ENCODE measurements at regions not wholly inside any gene's neighbourhood (a gene's known extent, or its start where the extent isn't known, plus 50 kb on each side); places are given as distances from the start of the nearest gene placed in this dataset.

- no peak overlapping the region for H2AFZ ChIP-seq (ENCODE audit: low read depth, low read length)
- H3K79me2 ChIP-seq (ENCODE audit: insufficient read depth, low read length), result no peaks in the 10 kb centered on the region
- H3K9ac ChIP-seq (ENCODE audit: low read depth, low read length), result no peak overlapping the region
- no peak overlapping the region for H3K4me2 ChIP-seq (ENCODE audit: insufficient read depth, low read length)
- H3K36me3 ChIP-seq (ENCODE audit: insufficient read depth, low read length), result no peaks in the 10 kb centered on the region
- no peak for ATAC-seq (ENCODE audit: insufficient read depth, low read depth)
- H3K4me3 ChIP-seq (ENCODE audit: low read depth in 1 of 2, low read length in 2 of 2), result no peak overlapping the region
- H4K20me1 ChIP-seq (ENCODE audit: insufficient read depth, low read length), result no peaks in the 10 kb centered on the region
- no peaks in the 10 kb centered on the region for H3K9me3 ChIP-seq (ENCODE audit: insufficient read depth, low read length, severe bottlenecking)
- no peaks in the 10 kb centered on the region for H3K4me1 ChIP-seq (ENCODE audit: insufficient read depth, low read length)
- TF ChIP-seq CTCF (IDR thresholded peaks at IDR 0.05; ENCODE audit: borderline replicate concordance, extremely low read depth, low read length, poor library complexity, severe bottlenecking), result no peak
- TF ChIP-seq EZH2 (IDR thresholded peaks at IDR 0.05; ENCODE audit: borderline replicate concordance, low read depth, low read length, severe bottlenecking), result no peak
- no peak overlapping the region for H3K27ac ChIP-seq (ENCODE audit: low read length)
- DNase-seq, result no peak
- H3K27me3 ChIP-seq (ENCODE audit: insufficient read depth, low read length, poor library complexity), result peaks cover 3% of the 10 kb centered on the region
Observed at GRCh38 chr10:128437786-128438345, 311.6 kb upstream of the MKI67 start.

GRCh38 chr10:128438417-128439063 lies 312.3 kb upstream of the MKI67 start:
- H3K9ac ChIP-seq (ENCODE audit: low read depth, low read length), result no peak overlapping the region
- no peak overlapping the region for H2AFZ ChIP-seq (ENCODE audit: low read depth, low read length)

GRCh38 chr10:128440513-128441160 lies 314.4 kb upstream of the MKI67 start:
- TF ChIP-seq CTCF (IDR thresholded peaks at IDR 0.05; ENCODE audit: borderline replicate concordance, extremely low read depth, low read length, poor library complexity, severe bottlenecking) (no peak), EZH2 (IDR thresholded peaks at IDR 0.05; ENCODE audit: borderline replicate concordance, low read depth, low read length, severe bottlenecking) (no peak)
- Histone ChIP-seq H2AFZ (ENCODE audit: low read depth, low read length) (no peak overlapping the region), H3K79me2 (ENCODE audit: insufficient read depth, low read length) (no peaks in the 10 kb centered on the region), H4K20me1 (ENCODE audit: insufficient read depth, low read length) (no peaks in the 10 kb centered on the region), H3K9ac (ENCODE audit: low read depth, low read length) (no peak overlapping the region), H3K27me3 (ENCODE audit: insufficient read depth, low read length, poor library complexity) (peaks cover 5% of the 10 kb centered on the region), H3K4me1 (ENCODE audit: insufficient read depth, low read length) (no peaks in the 10 kb centered on the region), H3K4me3 (ENCODE audit: low read depth in 1 of 2, low read length in 2 of 2) (no peak overlapping the region), H3K36me3 (ENCODE audit: insufficient read depth, low read length) (no peaks in the 10 kb centered on the region), H3K9me3 (ENCODE audit: insufficient read depth, low read length, severe bottlenecking) (no peaks in the 10 kb centered on the region), H3K27ac (ENCODE audit: low read length) (no peak overlapping the region), H3K4me2 (ENCODE audit: insufficient read depth, low read length) (no peak overlapping the region)
- DNase-seq, result no peak
- no peak for ATAC-seq (ENCODE audit: insufficient read depth, low read depth)

More at GRCh38 chr10:128438417-128439063, 312.3 kb upstream of the MKI67 start:
- no peaks in the 10 kb centered on the region for H3K36me3 ChIP-seq (ENCODE audit: insufficient read depth, low read length)
- no peak for ATAC-seq (ENCODE audit: insufficient read depth, low read depth)
- no peaks in the 10 kb centered on the region for H3K9me3 ChIP-seq (ENCODE audit: insufficient read depth, low read length, severe bottlenecking)
- H3K4me2 ChIP-seq (ENCODE audit: insufficient read depth, low read length), result no peak overlapping the region
- DNase-seq, result no peak
- no peak overlapping the region for H3K27ac ChIP-seq (ENCODE audit: low read length)
- peaks cover 3% of the 10 kb centered on the region for H3K27me3 ChIP-seq (ENCODE audit: insufficient read depth, low read length, poor library complexity)
- no peak for TF ChIP-seq CTCF (IDR thresholded peaks at IDR 0.05; ENCODE audit: borderline replicate concordance, extremely low read depth, low read length, poor library complexity, severe bottlenecking)
- no peak for TF ChIP-seq EZH2 (IDR thresholded peaks at IDR 0.05; ENCODE audit: borderline replicate concordance, low read depth, low read length, severe bottlenecking)
- H3K4me3 ChIP-seq (ENCODE audit: low read depth in 1 of 2, low read length in 2 of 2), result no peak overlapping the region
- no peaks in the 10 kb centered on the region for H4K20me1 ChIP-seq (ENCODE audit: insufficient read depth, low read length)
- H3K4me1 ChIP-seq (ENCODE audit: insufficient read depth, low read length), result no peaks in the 10 kb centered on the region
- no peaks in the 10 kb centered on the region for H3K79me2 ChIP-seq (ENCODE audit: insufficient read depth, low read length)
